ENCODE measurements at regions not wholly inside any gene's neighbourhood (a gene's known extent, or its start where the extent isn't known, plus 50 kb on each side); places are given as distances from the start of the nearest gene placed in this dataset.

DNA sequence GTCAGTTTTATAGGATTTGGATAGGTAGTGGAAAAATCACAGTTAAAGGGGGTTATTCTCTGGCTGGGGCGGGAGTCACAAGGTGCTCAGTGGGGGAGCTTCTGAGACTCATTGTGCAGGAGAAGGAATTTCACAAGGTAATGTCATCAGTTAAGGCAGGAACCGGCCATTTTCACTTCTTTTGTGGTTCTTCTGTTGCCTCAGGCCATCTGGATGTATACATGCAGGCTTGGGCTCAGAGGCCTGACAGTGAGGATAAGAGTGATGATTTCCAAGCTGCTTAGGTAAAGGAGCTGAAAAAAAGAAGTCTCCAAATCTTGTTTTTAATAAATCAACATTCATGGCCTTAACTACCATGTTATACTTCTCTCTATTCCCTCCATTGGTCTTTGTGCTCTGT, 622.9 kb upstream of the ID4 start:
- Histone ChIP-seq H3K4me2 (ENCODE audit: insufficient read depth, low read length) (no peak overlapping the region), H3K79me2 (ENCODE audit: control insufficient read depth, insufficient read depth, low read length) (no peaks in the 10 kb centered on the region), H3K36me3 (ENCODE audit: control insufficient read depth, insufficient read depth, low read length) (no peaks in the 10 kb centered on the region), H3K27ac (ENCODE audit: extremely low read depth, low read depth, low read length) (no peak overlapping the region), H3K4me1 (replicated peaks in 1 of 2; ENCODE audit: control insufficient read depth in 2 of 2, insufficient read depth in 2 of 2, low read length in 2 of 2) (no peaks in the 10 kb centered on the region), H4K20me1 (replicated peaks; ENCODE audit: control insufficient read depth, insufficient read depth, low read length) (no peaks in the 10 kb centered on the region), H3K9me3 (replicated peaks; ENCODE audit: control insufficient read depth, insufficient read depth, low read depth, low read length) (no peaks in the 10 kb centered on the region), H3K9ac (ENCODE audit: insufficient read depth in 1 of 2, low read depth in 2 of 2, low read length in 2 of 2) (no peak overlapping the region), H3K9me1 (ENCODE audit: control insufficient read depth, insufficient read depth, low read length) (no peaks in the 10 kb centered on the region), H2AFZ (ENCODE audit: low read depth, low read length) (no peak overlapping the region), H3K27me3 (ENCODE audit: control insufficient read depth in 2 of 2, insufficient read depth in 2 of 2, low read length in 2 of 2) (no peaks in the 10 kb centered on the region), H3K4me3 (no peak overlapping the region)
- DNase-seq (ENCODE audit: extremely low read depth in 1 of 4, low spot score in 3 of 4), result no peak
- no peak for ATAC-seq
- 0% methylated on average over 2 of the region's 2 CpGs for WGBS (ENCODE audit: insufficient coverage, low coverage, missing lambda C conversion rate)
- CTCF ChIA-PET (ENCODE audit: low intra/inter-chr PET ratio), result no interaction called here
- intact Hi-C loops (cut with micrococcal nuclease) (no loop called here), in situ Hi-C loops (cut with MboI) (no loop called here)
- POLR2A ChIA-PET, result no interaction called here
- BruUV-seq (replicated peaks), result no TSS peak
- no peak for FAIRE-seq
- no peak for TF ChIP-seq ATF4 (CRISPR knock-in tag; IDR thresholded peaks at IDR 0.05)
- no peak for TF ChIP-seq CHD7 (IDR thresholded peaks at IDR 0.05; ENCODE audit: low read depth, low read length)
